GM19463 (cell line): ENCODE measurements at regions not wholly inside any gene's neighbourhood (a gene's known extent, or its start where the extent isn't known, plus 50 kb on each side); places are given as distances from the start of the nearest gene placed in this dataset.

Experiments used
- ATAC-seq: cut with Tn5 transposase; IDR thresholded peaks from one replicate; pipeline ENCODE4 v1.9.1; 2021; ENCODE audit warnings: mild to moderate bottlenecking, moderate library complexity; ENCODE audit not compliant: unreplicated experiment

GRCh38 chr17:74040291-74040690, 163.2 kb upstream of the RPL38 start:
- no peak for ATAC-seq

GRCh38 chr17:74040729-74041128, 162.7 kb upstream of the RPL38 start:
- ATAC-seq = no peak

GRCh38 chr17:74041869-74042640, 161.4 kb upstream of the RPL38 start:
- no peak for ATAC-seq

GRCh38 chr17:74042744-74043486, 160.6 kb upstream of the RPL38 start:
- no peak for ATAC-seq

- no peak for ATAC-seq
Observed at GRCh38 chr17:74043976-74044375, 159.5 kb upstream of the RPL38 start.

- no peak for ATAC-seq
Observed at GRCh38 chr17:74045608-74046280, 157.7 kb upstream of the RPL38 start.

GRCh38 chr17:74049167-74049966, 154.1 kb upstream of the RPL38 start:
- ATAC-seq = no peak

GRCh38 chr17:74049967-74050458, 153.5 kb upstream of the RPL38 start:
- ATAC-seq = no peak

- no peak for ATAC-seq
Observed at GRCh38 chr17:74051348-74051747, 152.1 kb upstream of the RPL38 start.

- ATAC-seq = no peak
Observed at GRCh38 chr17:74052993-74053711, 150.3 kb upstream of the RPL38 start.

- no peak for ATAC-seq
Observed at GRCh38 chr17:74053712-74054078, 149.8 kb upstream of the RPL38 start.

GRCh38 chr17:74054249-74054648, 149.2 kb upstream of the RPL38 start:
- no peak for ATAC-seq

- ATAC-seq = no peak
Observed at GRCh38 chr17:74055508-74056160, 147.8 kb upstream of the RPL38 start.

- ATAC-seq = no peak
Observed at GRCh38 chr17:74059479-74060240, 143.8 kb upstream of the RPL38 start.

GRCh38 chr17:74061758-74062157, 141.7 kb upstream of the RPL38 start:
- no peak for ATAC-seq

GRCh38 chr17:74062234-74062633, 141.2 kb upstream of the RPL38 start:
- ATAC-seq = no peak

- no peak for ATAC-seq
Observed at GRCh38 chr17:74063439-74063838, 140.0 kb upstream of the RPL38 start.

GRCh38 chr17:74070374-74070773, 133.1 kb upstream of the RPL38 start:
- ATAC-seq = no peak
